DOHH2 (cell line): ENCODE measurements at regions not wholly inside any gene's neighbourhood (a gene's known extent, or its start where the extent isn't known, plus 50 kb on each side); places are given as distances from the start of the nearest gene placed in this dataset.

Experiments used
- EZH2phosphoT487 ChIP-seq: fragments of 200-600 bp; sonication (generic); IDR thresholded peaks from 2 replicates; pipeline ENCODE4 v1.6.1; 2017; ENCODE audit warnings: borderline replicate concordance, mild to moderate bottlenecking, antibody characterized with exemption, low read length, moderate library complexity, mixed read lengths
- TF ChIP-seq, protein P1 (sequence below): fragments of 200-600 bp; sonication (generic); IDR thresholded peaks from one replicate; pipeline ENCODE4 v1.5.1; 2014; ENCODE audit warnings: antibody characterized with exemption, mild to moderate bottlenecking, low read depth, low read length; ENCODE audit not compliant: poor library complexity, severe bottlenecking

DNA sequence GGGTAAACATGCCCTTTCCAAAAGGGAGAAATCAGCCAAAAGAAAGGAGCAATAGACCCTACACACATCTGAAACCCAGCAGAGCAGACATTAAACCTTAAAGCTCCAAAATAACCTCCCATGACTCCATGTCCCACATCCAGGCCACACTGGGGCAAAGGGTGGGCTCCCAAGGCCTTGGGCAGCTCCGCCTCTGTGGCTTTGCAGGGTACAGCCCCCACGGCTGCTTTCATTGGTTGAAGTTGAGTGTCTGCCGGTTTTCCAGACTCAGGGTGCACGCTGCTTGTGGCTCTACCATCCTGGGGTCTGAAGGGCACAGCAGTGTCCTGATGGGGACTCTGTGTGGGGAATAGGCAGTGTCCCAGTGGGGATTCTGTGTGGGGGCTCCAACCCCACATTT lies 146.5 kb downstream of the ZDHHC21 start:
- TF ChIP-seq, protein P1, sequence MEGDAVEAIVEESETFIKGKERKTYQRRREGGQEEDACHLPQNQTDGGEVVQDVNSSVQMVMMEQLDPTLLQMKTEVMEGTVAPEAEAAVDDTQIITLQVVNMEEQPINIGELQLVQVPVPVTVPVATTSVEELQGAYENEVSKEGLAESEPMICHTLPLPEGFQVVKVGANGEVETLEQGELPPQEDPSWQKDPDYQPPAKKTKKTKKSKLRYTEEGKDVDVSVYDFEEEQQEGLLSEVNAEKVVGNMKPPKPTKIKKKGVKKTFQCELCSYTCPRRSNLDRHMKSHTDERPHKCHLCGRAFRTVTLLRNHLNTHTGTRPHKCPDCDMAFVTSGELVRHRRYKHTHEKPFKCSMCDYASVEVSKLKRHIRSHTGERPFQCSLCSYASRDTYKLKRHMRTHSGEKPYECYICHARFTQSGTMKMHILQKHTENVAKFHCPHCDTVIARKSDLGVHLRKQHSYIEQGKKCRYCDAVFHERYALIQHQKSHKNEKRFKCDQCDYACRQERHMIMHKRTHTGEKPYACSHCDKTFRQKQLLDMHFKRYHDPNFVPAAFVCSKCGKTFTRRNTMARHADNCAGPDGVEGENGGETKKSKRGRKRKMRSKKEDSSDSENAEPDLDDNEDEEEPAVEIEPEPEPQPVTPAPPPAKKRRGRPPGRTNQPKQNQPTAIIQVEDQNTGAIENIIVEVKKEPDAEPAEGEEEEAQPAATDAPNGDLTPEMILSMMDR: no peak
- no peak for TF ChIP-seq EZH2phosphoT487
